Neural cell (in vitro differentiated cells): ENCODE measurements at regions not wholly inside any gene's neighbourhood (a gene's known extent, or its start where the extent isn't known, plus 50 kb on each side); places are given as distances from the start of the nearest gene placed in this dataset.

Experiments
- H2AFZ ChIP-seq: fragments of 200-600, 300-800 bp; sonication (generic), shearing (Covaris generic); 2 replicates; pipeline ENCODE4 v1.6.0; 2014; ENCODE audit warnings: low read depth, mild to moderate bottlenecking, antibody characterized with exemption, low read length, moderate library complexity
- H3F3A ChIP-seq: fragments of 200-600 bp; shearing (Covaris generic); 2 replicates; pipeline ENCODE4 v1.6.1; 2016; ENCODE audit warnings: mild to moderate bottlenecking, moderate library complexity, mixed read lengths, antibody characterized with exemption, low read length; ENCODE audit not compliant: insufficient read depth, poor library complexity, severe bottlenecking
- H3K27ac ChIP-seq: fragments of 200-600, 300-800 bp; sonication (generic), shearing (Covaris generic); 2 replicates; pipeline ENCODE4 v1.5.1; 2014; ENCODE audit warnings: mild to moderate bottlenecking, low read length, moderate library complexity
- H3K27me3 ChIP-seq: fragments of 300-800, 200-600 bp; sonication (generic), shearing (Covaris generic); 2 replicates; pipeline ENCODE4 v1.6.0; 2014; ENCODE audit warnings: mild to moderate bottlenecking, low read depth, low read length, moderate library complexity; ENCODE audit not compliant: insufficient read depth
- H3K36me3 ChIP-seq: fragments of 300-800, 200-600 bp; sonication (generic), shearing (Covaris generic); 2 replicates; pipeline ENCODE4 v1.5.1; 2014; ENCODE audit warnings: mild to moderate bottlenecking, antibody characterized with exemption, low read length, moderate library complexity; ENCODE audit not compliant: insufficient read depth
- H3K4me2 ChIP-seq: fragments of 300-800, 200-600 bp; sonication (generic), shearing (Covaris generic); 2 replicates; pipeline ENCODE4 v1.6.0; 2014; ENCODE audit warnings: mild to moderate bottlenecking, low read length
- H3K4me3 ChIP-seq: fragments of 300-800, 200-600 bp; sonication (generic), shearing (Covaris generic); 2 replicates; pipeline ENCODE4 v1.5.1; 2014; ENCODE audit warnings: mild to moderate bottlenecking, low read length, moderate library complexity
- H3K79me2 ChIP-seq: fragments of 200-600 bp; shearing (Covaris generic); replicated peaks from 2 replicates; pipeline ENCODE4 v1.6.0; 2014; ENCODE audit warnings: mild to moderate bottlenecking, low read length, moderate library complexity; ENCODE audit not compliant: insufficient read depth
- H3K9ac ChIP-seq: fragments of 300-800, 200-600 bp; sonication (generic), shearing (Covaris generic); 2 replicates; pipeline ENCODE4 v1.6.1; 2016; ENCODE audit warnings: mild to moderate bottlenecking, low read length, mixed read lengths
- H3K9me2 ChIP-seq: fragments of 200-600 bp; shearing (Covaris generic); 2 replicates; pipeline ENCODE4 v1.6.1; 2016; ENCODE audit warnings: mild to moderate bottlenecking, low read length, mixed read lengths; ENCODE audit not compliant: insufficient read depth
- H3K9me3 ChIP-seq: fragments of 200-600, 300-800 bp; sonication (generic), shearing (Covaris generic); 2 replicates; pipeline ENCODE4 v1.6.1; 2016; ENCODE audit warnings: mild to moderate bottlenecking, mixed run types, low read length, moderate library complexity, mixed read lengths
- H4K20me1 ChIP-seq: fragments of 200-600 bp; shearing (Covaris generic); 2 replicates; pipeline ENCODE4 v1.6.1; 2016; ENCODE audit warnings: mild to moderate bottlenecking, mixed run types; ENCODE audit not compliant: insufficient read depth
- EP300 ChIP-seq: fragments of 450-650 bp; conservative IDR thresholded peaks from 2 replicates; pipeline ENCODE4 v1.6.1; 2014; ENCODE audit warnings: antibody characterized with exemption, mild to moderate bottlenecking, moderate library complexity; ENCODE audit not compliant: poor library complexity, severe bottlenecking
- EZH2 ChIP-seq: fragments of 200-600, 300-800 bp; shearing (Covaris generic), sonication (generic); IDR thresholded peaks from 2 replicates; pipeline ENCODE4 v1.6.1; 2014; ENCODE audit warnings: antibody characterized with exemption, low read length, borderline replicate concordance, mild to moderate bottlenecking; ENCODE audit not compliant: insufficient read depth, poor library complexity, severe bottlenecking
- MXI1 ChIP-seq: fragments of 450-650 bp; conservative IDR thresholded peaks from 2 replicates; pipeline ENCODE4 v1.6.1; 2014; ENCODE audit warnings: antibody characterized with exemption, mild to moderate bottlenecking; ENCODE audit not compliant: poor library complexity, severe bottlenecking
- POLR2AphosphoS5 ChIP-seq: IDR thresholded peaks from 2 replicates; pipeline ENCODE4 v1.6.1; 2012
- RAD21 ChIP-seq: fragments of 450-650 bp; conservative IDR thresholded peaks from 2 replicates; pipeline ENCODE4 v1.6.1; 2014; ENCODE audit warnings: antibody characterized with exemption, mild to moderate bottlenecking, moderate library complexity
- SMC3 ChIP-seq: fragments of 450-650 bp; conservative IDR thresholded peaks from 2 replicates; pipeline ENCODE4 v1.6.1; 2014; ENCODE audit warnings: antibody characterized with exemption, mild to moderate bottlenecking, moderate library complexity; ENCODE audit not compliant: poor library complexity
- TAF1 ChIP-seq: IDR thresholded peaks from 2 replicates; pipeline ENCODE4 v1.6.1; 2012; ENCODE audit warnings: low read depth
- TF ChIP-seq, protein P1 (sequence below): IDR thresholded peaks from 2 replicates; pipeline ENCODE4 v1.6.1; 2012; ENCODE audit warnings: borderline replicate concordance
- TF ChIP-seq, protein P2 (sequence below): fragments of 450-650 bp; IDR thresholded peaks from 2 replicates; pipeline ENCODE4 v1.5.1; 2014; ENCODE audit warnings: antibody characterized with exemption, mild to moderate bottlenecking, moderate library complexity; ENCODE audit not compliant: poor library complexity, severe bottlenecking

DNA sequence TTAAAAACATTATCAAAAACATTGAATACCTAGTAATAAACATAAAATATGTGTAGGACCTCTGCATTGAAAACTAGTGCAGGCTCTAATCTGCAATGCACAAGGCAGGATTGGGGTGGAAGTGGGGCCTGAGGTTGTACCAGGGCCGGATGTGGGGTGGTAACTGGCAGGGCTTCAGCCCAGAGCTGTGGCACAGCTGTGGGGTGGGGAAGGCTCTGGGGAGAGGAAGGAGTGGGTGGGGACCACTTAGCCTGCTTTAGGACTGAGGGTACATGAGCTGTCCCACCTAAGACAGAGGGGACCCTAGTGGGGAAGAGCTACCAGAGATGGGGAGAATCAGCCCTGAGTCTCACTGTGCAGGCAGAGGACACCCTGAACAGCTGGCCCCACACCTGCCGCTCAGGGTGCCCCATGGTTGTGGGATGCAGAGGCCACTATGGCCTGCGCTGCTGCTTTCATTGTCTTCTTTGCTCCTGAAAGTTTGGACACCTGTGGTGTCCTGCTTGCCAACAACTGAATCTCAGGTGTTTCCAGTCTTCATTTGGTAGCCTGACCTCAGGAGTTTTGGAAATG lies 311.4 kb downstream of the TLE4 start:
- Histone ChIP-seq H3K9me3 (no peaks in the 10 kb centered on the region), H3K9me2 (no peaks in the 10 kb centered on the region), H3K79me2 (no peaks in the 10 kb centered on the region), H3K27me3 (no peaks in the 10 kb centered on the region), H3K36me3 (no peaks in the 10 kb centered on the region), H3F3A (no peaks in the 10 kb centered on the region), H2AFZ (no peak overlapping the region), H3K27ac (no peak overlapping the region), H3K4me2 (no peak overlapping the region), H4K20me1 (no peaks in the 10 kb centered on the region), H3K4me3 (no peak overlapping the region), H3K9ac (no peak overlapping the region)
- no peak for TF ChIP-seq SMC3
- TF ChIP-seq EP300 = no peak
- TF ChIP-seq MXI1 = no peak
- TF ChIP-seq, protein P1, sequence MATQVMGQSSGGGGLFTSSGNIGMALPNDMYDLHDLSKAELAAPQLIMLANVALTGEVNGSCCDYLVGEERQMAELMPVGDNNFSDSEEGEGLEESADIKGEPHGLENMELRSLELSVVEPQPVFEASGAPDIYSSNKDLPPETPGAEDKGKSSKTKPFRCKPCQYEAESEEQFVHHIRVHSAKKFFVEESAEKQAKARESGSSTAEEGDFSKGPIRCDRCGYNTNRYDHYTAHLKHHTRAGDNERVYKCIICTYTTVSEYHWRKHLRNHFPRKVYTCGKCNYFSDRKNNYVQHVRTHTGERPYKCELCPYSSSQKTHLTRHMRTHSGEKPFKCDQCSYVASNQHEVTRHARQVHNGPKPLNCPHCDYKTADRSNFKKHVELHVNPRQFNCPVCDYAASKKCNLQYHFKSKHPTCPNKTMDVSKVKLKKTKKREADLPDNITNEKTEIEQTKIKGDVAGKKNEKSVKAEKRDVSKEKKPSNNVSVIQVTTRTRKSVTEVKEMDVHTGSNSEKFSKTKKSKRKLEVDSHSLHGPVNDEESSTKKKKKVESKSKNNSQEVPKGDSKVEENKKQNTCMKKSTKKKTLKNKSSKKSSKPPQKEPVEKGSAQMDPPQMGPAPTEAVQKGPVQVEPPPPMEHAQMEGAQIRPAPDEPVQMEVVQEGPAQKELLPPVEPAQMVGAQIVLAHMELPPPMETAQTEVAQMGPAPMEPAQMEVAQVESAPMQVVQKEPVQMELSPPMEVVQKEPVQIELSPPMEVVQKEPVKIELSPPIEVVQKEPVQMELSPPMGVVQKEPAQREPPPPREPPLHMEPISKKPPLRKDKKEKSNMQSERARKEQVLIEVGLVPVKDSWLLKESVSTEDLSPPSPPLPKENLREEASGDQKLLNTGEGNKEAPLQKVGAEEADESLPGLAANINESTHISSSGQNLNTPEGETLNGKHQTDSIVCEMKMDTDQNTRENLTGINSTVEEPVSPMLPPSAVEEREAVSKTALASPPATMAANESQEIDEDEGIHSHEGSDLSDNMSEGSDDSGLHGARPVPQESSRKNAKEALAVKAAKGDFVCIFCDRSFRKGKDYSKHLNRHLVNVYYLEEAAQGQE = no peak
- no peak for TF ChIP-seq RAD21
- TF ChIP-seq TAF1 = no peak
- TF ChIP-seq, protein P2, sequence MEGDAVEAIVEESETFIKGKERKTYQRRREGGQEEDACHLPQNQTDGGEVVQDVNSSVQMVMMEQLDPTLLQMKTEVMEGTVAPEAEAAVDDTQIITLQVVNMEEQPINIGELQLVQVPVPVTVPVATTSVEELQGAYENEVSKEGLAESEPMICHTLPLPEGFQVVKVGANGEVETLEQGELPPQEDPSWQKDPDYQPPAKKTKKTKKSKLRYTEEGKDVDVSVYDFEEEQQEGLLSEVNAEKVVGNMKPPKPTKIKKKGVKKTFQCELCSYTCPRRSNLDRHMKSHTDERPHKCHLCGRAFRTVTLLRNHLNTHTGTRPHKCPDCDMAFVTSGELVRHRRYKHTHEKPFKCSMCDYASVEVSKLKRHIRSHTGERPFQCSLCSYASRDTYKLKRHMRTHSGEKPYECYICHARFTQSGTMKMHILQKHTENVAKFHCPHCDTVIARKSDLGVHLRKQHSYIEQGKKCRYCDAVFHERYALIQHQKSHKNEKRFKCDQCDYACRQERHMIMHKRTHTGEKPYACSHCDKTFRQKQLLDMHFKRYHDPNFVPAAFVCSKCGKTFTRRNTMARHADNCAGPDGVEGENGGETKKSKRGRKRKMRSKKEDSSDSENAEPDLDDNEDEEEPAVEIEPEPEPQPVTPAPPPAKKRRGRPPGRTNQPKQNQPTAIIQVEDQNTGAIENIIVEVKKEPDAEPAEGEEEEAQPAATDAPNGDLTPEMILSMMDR = no peak
- no peak for TF ChIP-seq POLR2AphosphoS5
- TF ChIP-seq EZH2 = no peak

DNA sequence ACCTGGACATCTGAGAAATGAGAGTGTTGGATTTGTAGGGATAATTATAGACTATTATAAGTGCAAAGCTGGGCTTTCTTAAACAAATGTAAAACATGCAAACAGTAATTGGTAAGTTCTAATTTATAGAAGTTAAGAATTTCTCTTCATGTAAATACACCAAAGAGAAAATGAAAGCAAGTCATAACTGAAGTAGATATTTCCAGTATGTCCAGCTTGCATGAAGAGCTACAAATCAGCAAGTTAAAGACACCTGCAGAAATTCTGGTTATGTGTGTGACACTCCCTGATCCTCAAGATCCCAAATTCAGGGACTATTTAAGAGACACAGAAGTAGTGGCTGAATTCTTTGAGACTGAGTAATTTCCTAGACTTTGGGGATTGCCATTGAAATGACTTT lies 308.9 kb downstream of the TLE4 start:
- TF ChIP-seq RAD21 (no peak), POLR2AphosphoS5 (no peak), SMC3 (no peak), MXI1 (no peak), EP300 (no peak), EZH2 (no peak), TAF1 (no peak)
- TF ChIP-seq, protein P2 = no peak
- TF ChIP-seq, protein P1 = no peak
- H4K20me1 ChIP-seq = no peaks in the 10 kb centered on the region
- no peak overlapping the region for H3K4me3 ChIP-seq
- H3K4me2 ChIP-seq = no peak overlapping the region
- H3K9ac ChIP-seq = no peak overlapping the region
- H3K36me3 ChIP-seq = no peaks in the 10 kb centered on the region
- no peaks in the 10 kb centered on the region for H3K27me3 ChIP-seq
- H2AFZ ChIP-seq = no peak overlapping the region
- no peak overlapping the region for H3K27ac ChIP-seq
- H3K9me3 ChIP-seq = no peaks in the 10 kb centered on the region
- H3K79me2 ChIP-seq = no peaks in the 10 kb centered on the region
- H3K9me2 ChIP-seq = no peaks in the 10 kb centered on the region
- H3F3A ChIP-seq = no peaks in the 10 kb centered on the region
